Tibial nerve (tissue), 4 donors: ENCODE measurements at regions not wholly inside any gene's neighbourhood (a gene's known extent, or its start where the extent isn't known, plus 50 kb on each side); places are given as distances from the start of the nearest gene placed in this dataset.

Source experiments
- DNase-seq, 2 donors: peaks; one replicate each; pipeline ENCODE4 v3.0.0-alpha.2; 2019; ENCODE audit warnings: low spot score in 2 of 2
- H3K27ac ChIP-seq, 4 donors: fragments of 200-600 bp; sonication (generic) in 3 of 4; one replicate each; pipeline ENCODE4 v1.5.1; 2017 to 2019; ENCODE audit warnings: mild to moderate bottlenecking in 1 of 4
- H3K27me3 ChIP-seq, 2 donors: fragments of 200-600 bp; sonication (generic) in 1 of 2; one replicate each; pipeline versions ENCODE4 v1.5.1 to v1.6.0; 2017 to 2019
- H3K36me3 ChIP-seq, 3 donors: fragments of 200-600 bp; sonication (generic); one replicate each; pipeline ENCODE4 v1.5.1; 2018 to 2019
- H3K4me1 ChIP-seq, 4 donors: fragments of 200-600 bp; sonication (generic) in 3 of 4; one replicate each; pipeline ENCODE4 v1.5.1; 2017 to 2019
- H3K4me3 ChIP-seq, 4 donors: fragments of 200-600 bp; sonication (generic) in 3 of 4; one replicate each; pipeline ENCODE4 v1.5.1; 2017 to 2019; ENCODE audit warnings: mild to moderate bottlenecking in 1 of 4, moderate library complexity in 1 of 4
- H3K9me3 ChIP-seq, 4 donors: fragments of 200-600 bp; sonication (generic) in 3 of 4; one replicate each; pipeline ENCODE4 v1.5.1; 2017 to 2019
- EP300 ChIP-seq, 2 donors: sonication (generic); formaldehyde crosslinking; IDR thresholded peaks; one replicate each; pipeline ENCODE4 v1.6.1; 2017; ENCODE audit warnings: antibody characterized with exemption in 2 of 2, mild to moderate bottlenecking in 1 of 2
- POLR2A ChIP-seq, 2 donors: fragments of 450-650 bp; IDR thresholded peaks; one replicate each; pipeline ENCODE4 v1.6.1; 2017; ENCODE audit warnings: antibody characterized with exemption in 2 of 2, mild to moderate bottlenecking in 2 of 2, moderate library complexity in 2 of 2
- WGBS, 2 donors: methylation state at CpG; one replicate each; pipeline ENCODE4 v1.1.5; 2018; 5-methylcytosine and 5-hydroxymethylcytosine counted together
- TF ChIP-seq, protein P1 (sequence below), 5 experiments: fragments of 200-600 bp in 3 of 5; fragments of 450-650 bp in 2 of 5; sonication (generic) in 3 of 5; IDR thresholded peaks; one replicate each; pipeline ENCODE4 v1.5.1; 2016 to 2019; ENCODE audit warnings: antibody characterized with exemption in 5 of 5, mild to moderate bottlenecking in 3 of 5, moderate library complexity in 2 of 5

DNA sequence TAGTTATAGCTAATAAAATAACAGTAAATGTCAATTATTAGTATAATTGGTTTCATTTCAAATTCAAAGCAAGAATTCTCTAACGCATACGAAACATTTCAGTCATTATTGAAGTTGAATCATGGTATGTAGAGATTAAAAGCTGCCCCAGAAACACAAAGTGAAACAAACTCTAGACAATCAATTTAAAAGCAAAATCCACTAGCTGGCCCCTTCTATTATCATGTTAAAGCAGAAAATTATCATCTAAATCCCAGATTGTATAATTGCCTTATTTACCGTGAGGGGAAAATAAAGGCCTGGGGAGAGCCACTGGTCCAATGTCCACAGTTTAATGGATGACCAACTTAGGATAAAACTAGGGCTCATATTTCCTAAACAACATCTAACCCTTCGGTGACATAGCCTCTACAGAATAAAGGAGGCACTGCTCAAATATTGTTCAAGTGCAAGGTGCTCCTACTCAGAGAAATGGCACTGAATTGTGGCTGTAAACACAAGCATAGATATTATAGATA, 110.9 kb upstream of the THRB start:
- Histone ChIP-seq H3K4me3 (no peak overlapping the region), H3K4me1 (no peaks in the 10 kb centered on the region), H3K27me3 (no peaks in the 10 kb centered on the region), H3K27ac (no peak overlapping the region), H3K9me3 (no peaks in the 10 kb centered on the region), H3K36me3 (no peaks in the 10 kb centered on the region)
- no peak for DNase-seq
- TF ChIP-seq POLR2A (IDR thresholded peaks at IDR 0.05), result no peak
- TF ChIP-seq, protein P1, sequence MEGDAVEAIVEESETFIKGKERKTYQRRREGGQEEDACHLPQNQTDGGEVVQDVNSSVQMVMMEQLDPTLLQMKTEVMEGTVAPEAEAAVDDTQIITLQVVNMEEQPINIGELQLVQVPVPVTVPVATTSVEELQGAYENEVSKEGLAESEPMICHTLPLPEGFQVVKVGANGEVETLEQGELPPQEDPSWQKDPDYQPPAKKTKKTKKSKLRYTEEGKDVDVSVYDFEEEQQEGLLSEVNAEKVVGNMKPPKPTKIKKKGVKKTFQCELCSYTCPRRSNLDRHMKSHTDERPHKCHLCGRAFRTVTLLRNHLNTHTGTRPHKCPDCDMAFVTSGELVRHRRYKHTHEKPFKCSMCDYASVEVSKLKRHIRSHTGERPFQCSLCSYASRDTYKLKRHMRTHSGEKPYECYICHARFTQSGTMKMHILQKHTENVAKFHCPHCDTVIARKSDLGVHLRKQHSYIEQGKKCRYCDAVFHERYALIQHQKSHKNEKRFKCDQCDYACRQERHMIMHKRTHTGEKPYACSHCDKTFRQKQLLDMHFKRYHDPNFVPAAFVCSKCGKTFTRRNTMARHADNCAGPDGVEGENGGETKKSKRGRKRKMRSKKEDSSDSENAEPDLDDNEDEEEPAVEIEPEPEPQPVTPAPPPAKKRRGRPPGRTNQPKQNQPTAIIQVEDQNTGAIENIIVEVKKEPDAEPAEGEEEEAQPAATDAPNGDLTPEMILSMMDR (IDR thresholded peaks at IDR 0.05), result no peak
- TF ChIP-seq EP300 (IDR thresholded peaks at IDR 0.05), result no peak
- 91 to 92% methylated on average over 4 of the region's 4 CpGs for WGBS, 2 donors

DNA sequence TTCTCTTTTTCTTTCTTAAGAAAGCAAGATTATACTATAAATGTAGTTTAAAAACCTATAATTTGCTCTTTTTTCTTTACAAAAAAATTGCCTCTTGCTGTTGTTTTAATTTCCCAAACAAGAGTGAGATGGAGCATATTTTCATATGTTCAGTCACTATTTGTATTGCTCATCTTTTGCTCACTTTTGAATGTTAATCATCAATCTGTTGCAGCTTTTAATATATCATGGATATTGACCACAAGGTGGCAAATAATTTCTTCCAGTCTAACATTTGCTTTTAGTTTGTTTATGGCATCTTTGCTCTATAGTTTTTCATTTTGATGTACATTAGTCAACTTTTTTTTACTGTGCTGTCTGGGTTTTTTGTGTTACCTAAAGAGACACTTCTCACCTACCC, 112.6 kb upstream of the THRB start:
- Histone ChIP-seq H3K27ac (no peak overlapping the region), H3K9me3 (no peaks in the 10 kb centered on the region), H3K4me3 (no peak overlapping the region), H3K27me3 (no peaks in the 10 kb centered on the region), H3K4me1 (no peaks in the 10 kb centered on the region), H3K36me3 (no peaks in the 10 kb centered on the region)
- no peak for TF ChIP-seq EP300 (IDR thresholded peaks at IDR 0.05)
- TF ChIP-seq, protein P1 (IDR thresholded peaks at IDR 0.05), result no peak
- TF ChIP-seq POLR2A (IDR thresholded peaks at IDR 0.05), result no peak
- no peak for DNase-seq

DNA sequence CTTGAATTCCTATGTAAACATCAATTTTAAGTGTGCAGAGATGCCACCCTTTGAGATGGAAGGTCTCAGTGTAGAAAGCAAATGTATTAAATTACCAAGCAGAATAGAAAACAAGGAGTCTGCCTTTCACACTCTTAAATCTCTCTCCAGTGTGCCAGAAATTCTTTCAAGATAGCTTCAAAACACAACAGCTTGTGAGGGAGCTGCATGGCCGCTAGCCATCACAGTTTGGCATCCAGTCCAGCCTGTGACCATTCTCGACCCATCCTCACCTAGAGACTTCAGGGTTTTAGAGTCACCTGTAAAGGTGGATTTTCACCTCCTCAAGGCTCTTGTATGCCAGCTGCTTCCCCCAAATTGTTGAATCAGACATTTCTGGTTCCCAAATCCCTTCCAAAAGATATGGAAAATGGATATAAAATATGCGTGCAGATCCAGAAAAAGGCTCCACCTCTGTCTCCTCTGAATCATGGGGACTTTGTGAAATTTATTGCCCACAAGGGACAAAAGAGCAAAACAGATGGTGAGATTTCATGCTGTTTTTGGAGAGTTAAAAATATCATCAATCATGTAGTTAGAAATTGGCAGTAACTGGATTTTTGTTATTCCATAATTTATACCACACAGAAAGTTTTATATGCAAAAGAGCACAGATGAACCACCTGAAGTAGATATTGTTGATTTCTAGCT, 114.2 kb upstream of the THRB start:
- no peaks in the 10 kb centered on the region for H3K9me3 ChIP-seq
- H3K4me1 ChIP-seq, result no peaks in the 10 kb centered on the region
- H3K36me3 ChIP-seq, result no peaks in the 10 kb centered on the region
- WGBS, 2 donors, result 56 to 65% methylated on average over 3 of the region's 3 CpGs
- no peak overlapping the region for H3K4me3 ChIP-seq
- H3K27ac ChIP-seq, result no peak overlapping the region
- no peak for TF ChIP-seq POLR2A (IDR thresholded peaks at IDR 0.05)
- TF ChIP-seq, protein P1 (IDR thresholded peaks at IDR 0.05), result no peak
- TF ChIP-seq EP300 (IDR thresholded peaks at IDR 0.05), result no peak
- H3K27me3 ChIP-seq, result no peaks in the 10 kb centered on the region
- no peak for DNase-seq

DNA sequence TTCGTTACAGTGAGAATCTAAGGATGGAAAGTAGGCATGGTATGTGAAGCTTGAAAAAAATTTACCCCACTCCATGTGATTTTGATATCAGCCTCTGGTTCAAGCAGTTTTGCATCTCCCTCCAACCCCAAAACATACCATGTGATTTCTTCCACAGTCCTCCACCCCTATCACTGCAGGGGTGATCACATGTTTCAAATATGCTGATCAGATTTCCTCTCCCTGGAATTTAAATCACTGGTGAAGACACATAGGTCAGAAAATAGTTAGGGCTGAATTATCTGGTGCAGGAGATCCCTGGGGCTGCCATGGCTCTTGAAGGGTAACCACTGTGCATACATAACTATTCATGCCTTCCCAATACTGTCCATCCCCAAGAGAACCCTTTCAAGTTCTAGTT, 119.7 kb upstream of the THRB start:
- Histone ChIP-seq H3K9me3 (no peaks in the 10 kb centered on the region), H3K4me3 (no peak overlapping the region), H3K36me3 (no peaks in the 10 kb centered on the region), H3K4me1 (no peaks in the 10 kb centered on the region), H3K27me3 (no peaks in the 10 kb centered on the region), H3K27ac (no peak overlapping the region)
- TF ChIP-seq, protein P1 (IDR thresholded peaks at IDR 0.05), result no peak
- TF ChIP-seq POLR2A (IDR thresholded peaks at IDR 0.05), result no peak
- TF ChIP-seq EP300 (IDR thresholded peaks at IDR 0.05), result no peak
- no peak for DNase-seq
- WGBS, 2 donors, result 82 to 94% methylated on average over 1 of the region's 1 CpG

DNA sequence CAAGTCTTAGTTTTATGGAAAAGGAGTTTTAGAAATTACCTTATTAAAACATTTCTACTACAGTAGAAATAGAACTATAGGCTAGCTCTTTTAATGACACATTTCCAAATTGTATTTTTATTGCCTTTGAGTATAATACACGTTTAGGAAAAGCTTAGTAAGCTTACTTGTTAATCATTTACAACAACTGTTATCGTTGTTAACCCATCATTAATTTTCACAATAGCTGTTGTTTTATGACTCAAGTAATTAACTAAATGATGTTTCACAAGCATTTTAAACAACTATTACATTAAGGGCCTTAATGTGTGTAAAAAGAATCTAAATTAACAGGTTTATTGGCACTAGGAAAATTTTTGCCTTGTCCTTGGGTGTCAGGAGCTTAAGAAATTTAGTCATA, 120.5 kb upstream of the THRB start:
- TF ChIP-seq, protein P1 (IDR thresholded peaks at IDR 0.05), result no peak
- TF ChIP-seq POLR2A (IDR thresholded peaks at IDR 0.05) (no peak), EP300 (IDR thresholded peaks at IDR 0.05) (no peak)
- 47 to 55% methylated on average over 2 of the region's 2 CpGs for WGBS, 2 donors
- no peaks in the 10 kb centered on the region for H3K9me3 ChIP-seq
- DNase-seq, result no peak
- H3K4me1 ChIP-seq, result no peaks in the 10 kb centered on the region
- no peaks in the 10 kb centered on the region for H3K36me3 ChIP-seq
- H3K4me3 ChIP-seq, result no peak overlapping the region
- no peaks in the 10 kb centered on the region for H3K27me3 ChIP-seq
- H3K27ac ChIP-seq, result no peak overlapping the region
